Vagina (tissue), 2 donors: ENCODE measurements at regions not wholly inside any gene's neighbourhood (a gene's known extent, or its start where the extent isn't known, plus 50 kb on each side); places are given as distances from the start of the nearest gene placed in this dataset.

ENCODE experiments used
- DNase-seq, 2 donors: peaks; one replicate each; pipeline ENCODE4 v3.0.0-alpha.2; 2017; ENCODE audit errors: extremely low spot score in 2 of 2
- H3K27ac ChIP-seq: fragments of 200-600 bp; sonication (generic); one replicate; pipeline ENCODE4 v1.5.1; 2019
- H3K27me3 ChIP-seq: fragments of 200-600 bp; sonication (generic); one replicate; pipeline ENCODE4 v1.5.1; 2019
- H3K36me3 ChIP-seq, 2 donors: fragments of 200-600 bp; sonication (generic); one replicate each; pipeline ENCODE4 v1.5.1; 2017 to 2019
- H3K4me1 ChIP-seq: fragments of 200-600 bp; sonication (generic); one replicate; pipeline ENCODE4 v1.5.1; 2019
- H3K4me3 ChIP-seq, 2 donors: fragments of 200-600 bp; sonication (generic); 1 replicate in 1 of 2; 2 replicates in 1 of 2; pipeline ENCODE4 v1.5.1; 2016 to 2019
- H3K9me3 ChIP-seq: fragments of 200-600 bp; sonication (generic); one replicate; pipeline ENCODE4 v1.5.1; 2019
- POLR2A ChIP-seq, 2 donors: fragments of 450-650 bp; IDR thresholded peaks; one replicate each; pipeline ENCODE4 v1.6.1; 2017; ENCODE audit warnings: antibody characterized with exemption in 2 of 2, mild to moderate bottlenecking in 2 of 2, moderate library complexity in 2 of 2
- POLR2AphosphoS5 ChIP-seq, 2 donors: sonication (generic); formaldehyde crosslinking; IDR thresholded peaks; one replicate each; pipeline ENCODE4 v1.9.0; 2017; ENCODE audit warnings: antibody characterized with exemption in 2 of 2, mild to moderate bottlenecking in 2 of 2, low read depth in 1 of 2; ENCODE audit not compliant: insufficient read depth in 1 of 2
- intact Hi-C: fragments of 100-400 bp; cut with DNase I; formaldehyde crosslinking; loops from one replicate; pipeline ENCODE4 v1.15.1; 2023
- TF ChIP-seq, protein P1 (sequence below), 3 experiments: fragments of 450-650 bp in 2 of 3; fragments of 200-600 bp in 1 of 3; sonication (generic) in 1 of 3; IDR thresholded peaks; one replicate each; pipeline ENCODE4 v1.5.1; 2017 to 2019; ENCODE audit warnings: antibody characterized with exemption in 3 of 3, mild to moderate bottlenecking in 2 of 3, moderate library complexity in 2 of 3

GRCh38 chr2:42963452-42964068, 171.2 kb upstream of the HAAO start:
- no peaks in the 10 kb centered on the region for H3K27me3 ChIP-seq
- H3K27ac ChIP-seq, result peak overlapping the region; percentile 87
- H3K4me1 ChIP-seq, result peaks cover 90% of the 10 kb centered on the region
- H3K4me3 ChIP-seq, result no peak overlapping the region
- DNase-seq, result peak in 1 of 2 donors; percentile 87
- intact Hi-C loops, result loop anchor here (5.0 kb wide), 1 partner anchor 264 kb away; the partner anchor contains the start of gene ZFP36L2
- TF ChIP-seq POLR2A (IDR thresholded peaks at IDR 0.05) (no peak), POLR2AphosphoS5 (IDR thresholded peaks at IDR 0.05; ENCODE audit: insufficient read depth in 1 of 2, low read depth in 1 of 2) (no peak)
- TF ChIP-seq, protein P1, sequence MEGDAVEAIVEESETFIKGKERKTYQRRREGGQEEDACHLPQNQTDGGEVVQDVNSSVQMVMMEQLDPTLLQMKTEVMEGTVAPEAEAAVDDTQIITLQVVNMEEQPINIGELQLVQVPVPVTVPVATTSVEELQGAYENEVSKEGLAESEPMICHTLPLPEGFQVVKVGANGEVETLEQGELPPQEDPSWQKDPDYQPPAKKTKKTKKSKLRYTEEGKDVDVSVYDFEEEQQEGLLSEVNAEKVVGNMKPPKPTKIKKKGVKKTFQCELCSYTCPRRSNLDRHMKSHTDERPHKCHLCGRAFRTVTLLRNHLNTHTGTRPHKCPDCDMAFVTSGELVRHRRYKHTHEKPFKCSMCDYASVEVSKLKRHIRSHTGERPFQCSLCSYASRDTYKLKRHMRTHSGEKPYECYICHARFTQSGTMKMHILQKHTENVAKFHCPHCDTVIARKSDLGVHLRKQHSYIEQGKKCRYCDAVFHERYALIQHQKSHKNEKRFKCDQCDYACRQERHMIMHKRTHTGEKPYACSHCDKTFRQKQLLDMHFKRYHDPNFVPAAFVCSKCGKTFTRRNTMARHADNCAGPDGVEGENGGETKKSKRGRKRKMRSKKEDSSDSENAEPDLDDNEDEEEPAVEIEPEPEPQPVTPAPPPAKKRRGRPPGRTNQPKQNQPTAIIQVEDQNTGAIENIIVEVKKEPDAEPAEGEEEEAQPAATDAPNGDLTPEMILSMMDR (IDR thresholded peaks at IDR 0.05), result no peak
- H3K36me3 ChIP-seq, result no peaks in the 10 kb centered on the region
- H3K9me3 ChIP-seq, result no peaks in the 10 kb centered on the region

DNA sequence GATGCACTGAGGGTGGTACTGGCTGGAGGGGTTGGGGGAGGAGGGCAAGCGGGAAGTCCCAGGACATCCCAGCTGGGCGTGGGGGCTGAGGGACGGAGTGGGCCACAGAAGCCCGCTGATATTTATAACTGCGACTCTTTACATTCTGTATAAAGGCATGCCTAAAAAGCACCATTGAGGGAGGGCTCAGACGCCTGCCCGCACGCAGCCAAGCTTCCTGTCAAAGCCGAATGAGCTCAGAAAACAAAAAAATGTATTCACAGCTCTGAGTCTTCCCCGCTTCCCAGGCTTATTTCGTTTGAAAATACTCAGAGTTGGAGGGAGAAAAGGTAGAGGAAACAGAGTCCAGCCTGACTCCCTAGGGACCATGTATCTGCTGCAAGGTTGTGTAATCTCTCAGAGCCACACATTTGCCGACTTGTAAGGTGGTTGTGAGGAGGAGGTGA, 170.1 kb upstream of the HAAO start:
- Histone ChIP-seq H3K27me3 (no peaks in the 10 kb centered on the region), H3K4me3 (no peak overlapping the region), H3K27ac (peak overlapping the region; percentile 87), H3K4me1 (peaks cover 90% of the 10 kb centered on the region), H3K9me3 (no peaks in the 10 kb centered on the region), H3K36me3 (no peaks in the 10 kb centered on the region)
- TF ChIP-seq, protein P1 (IDR thresholded peaks at IDR 0.05), result no peak
- no peak for TF ChIP-seq POLR2A (IDR thresholded peaks at IDR 0.05)
- no peak for TF ChIP-seq POLR2AphosphoS5 (IDR thresholded peaks at IDR 0.05; ENCODE audit: insufficient read depth in 1 of 2, low read depth in 1 of 2)
- intact Hi-C loops, result loop anchor here (5.0 kb wide), 1 partner anchor 265 kb away; the partner anchor contains the start of gene ZFP36L2
- no peak for DNase-seq

DNA sequence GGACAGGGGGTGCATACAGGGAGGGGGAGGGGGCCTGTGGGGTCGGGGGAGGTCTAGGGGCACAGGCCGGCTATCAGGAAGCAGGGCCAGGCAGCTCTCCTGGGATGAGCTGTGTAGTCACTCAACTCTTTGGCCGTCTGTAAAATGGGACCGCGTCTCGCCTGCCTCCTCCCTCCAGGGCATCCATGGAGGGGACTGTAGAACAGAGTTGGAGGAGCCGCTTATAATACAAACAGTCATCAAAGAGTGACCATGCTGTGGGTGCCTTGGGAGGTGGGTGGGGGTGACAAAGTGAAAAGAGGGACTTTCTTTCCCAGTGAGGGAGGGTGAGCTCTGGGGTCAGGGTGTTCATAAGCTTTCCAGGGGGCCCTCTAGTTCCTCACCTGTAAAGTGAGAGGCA, 169.6 kb upstream of the HAAO start:
- Histone ChIP-seq H3K4me1 (peaks cover 90% of the 10 kb centered on the region), H3K27ac (peak overlapping the region; percentile 87), H3K36me3 (no peaks in the 10 kb centered on the region), H3K27me3 (no peaks in the 10 kb centered on the region), H3K9me3 (no peaks in the 10 kb centered on the region), H3K4me3 (no peak overlapping the region)
- DNase-seq, result no peak
- intact Hi-C loops, result loop anchor here (5.0 kb wide), 1 partner anchor 265 kb away; the partner anchor contains the start of gene ZFP36L2
- TF ChIP-seq POLR2A (IDR thresholded peaks at IDR 0.05) (no peak), POLR2AphosphoS5 (IDR thresholded peaks at IDR 0.05; ENCODE audit: insufficient read depth in 1 of 2, low read depth in 1 of 2) (no peak)
- TF ChIP-seq, protein P1 (IDR thresholded peaks at IDR 0.05), result no peak

GRCh38 chr2:42961385-42961811, 169.0 kb upstream of the HAAO start:
- H3K27ac ChIP-seq, result peak overlapping the region; percentile 87
- no peaks in the 10 kb centered on the region for H3K36me3 ChIP-seq
- TF ChIP-seq, protein P1 (IDR thresholded peaks at IDR 0.05), result no peak
- TF ChIP-seq POLR2A (IDR thresholded peaks at IDR 0.05), result no peak
- peak; percentile 52 to 68 for TF ChIP-seq POLR2AphosphoS5 (IDR thresholded peaks at IDR 0.05; ENCODE audit: insufficient read depth in 1 of 2, low read depth in 1 of 2)
- intact Hi-C loops, result loop anchor here (5.0 kb wide), 1 partner anchor 266 kb away; the partner anchor contains the start of gene ZFP36L2
- H3K27me3 ChIP-seq, result no peaks in the 10 kb centered on the region
- H3K4me1 ChIP-seq, result peaks cover 90% of the 10 kb centered on the region
- H3K9me3 ChIP-seq, result no peaks in the 10 kb centered on the region
- peak in 1 of 2 donors; percentile 93 for DNase-seq
- H3K4me3 ChIP-seq, result no peak overlapping the region

DNA sequence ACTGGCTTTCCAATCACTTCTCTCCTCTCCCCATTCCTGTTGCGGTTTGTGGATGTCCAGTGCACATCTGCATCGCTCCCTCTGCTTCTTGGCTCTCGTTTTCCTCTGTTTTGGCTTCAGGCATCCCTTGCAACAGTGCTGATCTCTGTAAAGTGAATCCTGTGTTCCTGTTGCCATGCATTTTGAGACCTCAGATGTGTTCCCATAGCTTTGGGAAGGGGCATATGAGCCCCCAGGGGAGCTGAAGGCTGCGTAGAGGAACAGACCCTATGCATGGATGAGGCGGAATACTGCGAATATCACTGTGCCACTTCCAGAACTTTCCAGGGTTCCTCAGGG, 168.4 kb upstream of the HAAO start:
- H3K27ac ChIP-seq, result peak overlapping the region; percentile 87
- no peak for DNase-seq
- H3K9me3 ChIP-seq, result no peaks in the 10 kb centered on the region
- intact Hi-C loops, result loop anchor here (5.0 kb wide), 1 partner anchor 266 kb away; the partner anchor contains the start of gene ZFP36L2
- peaks cover 86% of the 10 kb centered on the region for H3K4me1 ChIP-seq
- H3K36me3 ChIP-seq, result no peaks in the 10 kb centered on the region
- no peak overlapping the region for H3K4me3 ChIP-seq
- no peaks in the 10 kb centered on the region for H3K27me3 ChIP-seq
- TF ChIP-seq, protein P1 (IDR thresholded peaks at IDR 0.05), result no peak
- TF ChIP-seq POLR2AphosphoS5 (IDR thresholded peaks at IDR 0.05; ENCODE audit: insufficient read depth in 1 of 2, low read depth in 1 of 2) (no peak), POLR2A (IDR thresholded peaks at IDR 0.05) (no peak)
